Inflammatory macrophage treated with lipopolysaccharide for 4 hours (primary cell): ENCODE measurements at regions not wholly inside any gene's neighbourhood (a gene's known extent, or its start where the extent isn't known, plus 50 kb on each side); places are given as distances from the start of the nearest gene placed in this dataset.
"Not testable (repeated sequence)": the region's sequence is repeated elsewhere in the genome, so short reads cannot be mapped to it uniquely, and the experiment has no call there.

Experiments
- DNase-seq: peaks from one replicate; pipeline ENCODE4 v3.0.0-alpha.2; 2020

GRCh38 chr1:104028416-104029035, 278.8 kb downstream of the AMY1C start:
- no peak for DNase-seq

GRCh38 chr1:104029456-104029970, 279.8 kb downstream of the AMY1C start:
- DNase-seq, result no peak

- DNase-seq, result no peak
Measured at GRCh38 chr1:104056786-104057185, 307.1 kb downstream of the AMY1C start.

- not testable (repeated sequence) for DNase-seq
Measured at GRCh38 chr1:104057219-104057898, 307.7 kb downstream of the AMY1C start.

GRCh38 chr1:104061637-104062036, 311.9 kb downstream of the AMY1C start:
- DNase-seq, result not testable (repeated sequence)

- no peak for DNase-seq
Measured at GRCh38 chr1:104064399-104064798, 314.7 kb downstream of the AMY1C start.

GRCh38 chr1:104072915-104073371, 323.2 kb downstream of the AMY1C start:
- DNase-seq, result no peak

GRCh38 chr1:104073463-104073902, 323.8 kb downstream of the AMY1C start:
- DNase-seq, result no peak

GRCh38 chr1:104082221-104082620, 332.5 kb downstream of the AMY1C start:
- no peak for DNase-seq

- DNase-seq, result no peak
Measured at GRCh38 chr1:104084380-104084779, 334.7 kb downstream of the AMY1C start.

- no peak for DNase-seq
Measured at GRCh38 chr1:104092698-104093097, 343.0 kb downstream of the AMY1C start.

- no peak for DNase-seq
Measured at GRCh38 chr1:104098837-104099236, 349.1 kb downstream of the AMY1C start.

- DNase-seq, result no peak
Measured at GRCh38 chr1:104100115-104100514, 350.4 kb downstream of the AMY1C start.

- DNase-seq, result no peak
Measured at GRCh38 chr1:104105465-104105864, 355.8 kb downstream of the AMY1C start.

GRCh38 chr1:104120525-104120924, 370.8 kb downstream of the AMY1C start:
- DNase-seq, result no peak

- DNase-seq, result no peak
Measured at GRCh38 chr1:104121271-104121670, 371.6 kb downstream of the AMY1C start.

GRCh38 chr1:104125266-104125665, 375.6 kb downstream of the AMY1C start:
- DNase-seq, result no peak

- DNase-seq, result no peak
Measured at GRCh38 chr1:104125970-104126369, 376.3 kb downstream of the AMY1C start.

- no peak for DNase-seq
Measured at GRCh38 chr1:104132382-104132973, 382.8 kb downstream of the AMY1C start.

GRCh38 chr1:104135036-104135435, 385.3 kb downstream of the AMY1C start:
- DNase-seq, result not testable (repeated sequence)

GRCh38 chr1:104136621-104137020, 386.9 kb downstream of the AMY1C start:
- no peak for DNase-seq

- DNase-seq, result no peak
Measured at GRCh38 chr1:104156738-104157137, 407.0 kb downstream of the AMY1C start.

GRCh38 chr1:104163912-104164476, 414.3 kb downstream of the AMY1C start:
- no peak for DNase-seq

- DNase-seq, result no peak
Measured at GRCh38 chr1:104172243-104172681, 422.6 kb downstream of the AMY1C start.
